WTC11 (cell line): ENCODE measurements at regions not wholly inside any gene's neighbourhood (a gene's known extent, or its start where the extent isn't known, plus 50 kb on each side); places are given as distances from the start of the nearest gene placed in this dataset.

ENCODE experiments used
- ATAC-seq: fragments of 200-7000 bp; cut with Tn5 transposase; 2 replicates; pipeline ENCODE4 v1.10.0; 2021; ENCODE audit warnings: mild to moderate bottlenecking, moderate library complexity
- CTCF ChIA-PET: fragments of 300-600 bp; sonication (Branson Sonifier 250); formaldehyde crosslinking; loops from one replicate; lab custom pipeline; 2021; ENCODE audit warnings: antibody characterized with exemption; lab: Charles Lee
- POLR2A ChIA-PET: fragments of 350-600 bp; sonication (Branson Sonifier 250); formaldehyde crosslinking; loops from one replicate; lab custom pipeline; 2021; ENCODE audit warnings: antibody characterized with exemption; lab: Charles Lee
- DNase-seq: peaks from one replicate; pipeline ENCODE4 v3.0.0; 2021; ENCODE audit warnings: low spot score
- H3K27ac Mint-ChIP-seq: 2 replicates; pipeline ENCODE4 v1.8.0; 2021; ENCODE audit warnings: mixed read lengths
- H3K27me3 Mint-ChIP-seq: 2 replicates; pipeline ENCODE4 v1.8.0; 2021; ENCODE audit warnings: low read depth, mild to moderate bottlenecking, moderate library complexity, mixed read lengths
- H3K36me3 Mint-ChIP-seq: 2 replicates; pipeline ENCODE4 v1.8.0; 2021; ENCODE audit warnings: mixed read lengths
- H3K4me1 Mint-ChIP-seq: 2 replicates; pipeline ENCODE4 v1.8.0; 2022; ENCODE audit warnings: mixed read lengths
- H3K4me3 Mint-ChIP-seq: 2 replicates; pipeline ENCODE4 v1.8.0; 2021; ENCODE audit warnings: mild to moderate bottlenecking, moderate library complexity, mixed read lengths
- H3K9me3 Mint-ChIP-seq: 2 replicates; pipeline ENCODE4 v1.8.0; 2021; ENCODE audit warnings: mixed read lengths
- ATF1 ChIP-seq: sonication (generic); formaldehyde crosslinking; IDR thresholded peaks from 2 replicates; pipeline ENCODE4 v1.8.1; 2023; ENCODE audit warnings: mild to moderate bottlenecking, moderate library complexity, missing genetic modification reagents
- CBFB ChIP-seq: sonication (generic); formaldehyde crosslinking; IDR thresholded peaks from 2 replicates; pipeline ENCODE4 v1.8.1; 2022; ENCODE audit warnings: mild to moderate bottlenecking, low read depth, missing genetic modification reagents
- CREB1 ChIP-seq: sonication (generic); formaldehyde crosslinking; IDR thresholded peaks from 2 replicates; pipeline ENCODE4 v1.8.0; 2023; ENCODE audit warnings: mild to moderate bottlenecking, missing genetic modification reagents
- E2F1 ChIP-seq: sonication (generic); formaldehyde crosslinking; IDR thresholded peaks from 2 replicates; pipeline ENCODE4 v1.8.0; 2022; ENCODE audit warnings: mild to moderate bottlenecking, missing genetic modification reagents
- FOXP1 ChIP-seq: sonication (generic); formaldehyde crosslinking; IDR thresholded peaks from 2 replicates; pipeline ENCODE4 v1.8.0; 2022; ENCODE audit warnings: missing genetic modification reagents, mild to moderate bottlenecking, moderate library complexity, borderline replicate concordance
- GTF2I ChIP-seq: fragments of 250-450 bp; sonication (Bioruptor Pico); conservative IDR thresholded peaks from 2 replicates; pipeline ENCODE4 v1.4.0; 2021; ENCODE audit warnings: mild to moderate bottlenecking
- HMGXB4 ChIP-seq: sonication (generic); formaldehyde crosslinking; IDR thresholded peaks from 2 replicates; pipeline ENCODE4 v1.8.1; 2023; ENCODE audit warnings: mild to moderate bottlenecking, moderate library complexity, missing genetic modification reagents
- IRF1 ChIP-seq: sonication (generic); formaldehyde crosslinking; IDR thresholded peaks from 2 replicates; pipeline ENCODE4 v1.8.0; 2023; ENCODE audit warnings: missing genetic modification reagents
- MAX ChIP-seq: sonication (generic); formaldehyde crosslinking; IDR thresholded peaks from 2 replicates; pipeline ENCODE4 v1.8.0; 2022; ENCODE audit warnings: mild to moderate bottlenecking, missing genetic modification reagents
- NR1H2 ChIP-seq: sonication (generic); formaldehyde crosslinking; IDR thresholded peaks from 2 replicates; pipeline ENCODE4 v1.9.0; 2021; ENCODE audit warnings: mild to moderate bottlenecking, moderate library complexity, missing genetic modification reagents
- OVOL2 ChIP-seq: fragments of 250-450 bp; sonication (Bioruptor Pico); IDR thresholded peaks from 2 replicates; pipeline ENCODE4 v1.9.0; 2021; ENCODE audit warnings: mild to moderate bottlenecking, borderline replicate concordance
- PRRX2 ChIP-seq: fragments of 250-450 bp; sonication (Bioruptor Pico); IDR thresholded peaks from 2 replicates; pipeline ENCODE4 v1.8.0; 2021; ENCODE audit warnings: mild to moderate bottlenecking
- RORB ChIP-seq: fragments of 250-450 bp; sonication (Bioruptor Pico); IDR thresholded peaks from 2 replicates; pipeline ENCODE4 v1.9.0; 2021; ENCODE audit warnings: mild to moderate bottlenecking
- SMAD3 ChIP-seq: sonication (generic); formaldehyde crosslinking; IDR thresholded peaks from 2 replicates; pipeline ENCODE4 v1.8.0; 2022; ENCODE audit warnings: missing genetic modification reagents, mild to moderate bottlenecking, borderline replicate concordance
- SOX15 ChIP-seq: fragments of 250-450 bp; sonication (Bioruptor Pico); IDR thresholded peaks from 2 replicates; pipeline ENCODE4 v1.9.0; 2021; ENCODE audit warnings: mild to moderate bottlenecking
- STAT6 ChIP-seq: sonication (generic); formaldehyde crosslinking; conservative IDR thresholded peaks from 2 replicates; pipeline ENCODE4 v1.8.1; 2023; ENCODE audit warnings: mild to moderate bottlenecking, low read depth, missing genetic modification reagents, moderate library complexity
- ZNF317 ChIP-seq: sonication (generic); formaldehyde crosslinking; IDR thresholded peaks from 2 replicates; pipeline ENCODE4 v1.8.1; 2023; ENCODE audit warnings: low read depth, mild to moderate bottlenecking, moderate library complexity, missing genetic modification reagents, borderline replicate concordance
- ZNF416 ChIP-seq: fragments of 250-450 bp; sonication (Bioruptor Pico); IDR thresholded peaks from 2 replicates; pipeline ENCODE4 v1.9.0; 2021; ENCODE audit warnings: mild to moderate bottlenecking, inconsistent platforms
- ZNF425 ChIP-seq: fragments of 250-450 bp; sonication (Bioruptor Pico); conservative IDR thresholded peaks from 2 replicates; pipeline ENCODE4 v1.9.0; 2021; ENCODE audit warnings: mild to moderate bottlenecking
- ZNF671 ChIP-seq: fragments of 250-450 bp; sonication (Bioruptor Pico); IDR thresholded peaks from 2 replicates; pipeline ENCODE4 v1.8.0; 2021; ENCODE audit warnings: mild to moderate bottlenecking

GRCh38 chr3:134721214-134721613 lies 70.4 kb upstream of the KY start:
- no peak for DNase-seq
- POLR2A ChIA-PET: no interaction called here
- TF ChIP-seq STAT6 (no peak), ZNF416 (CRISPR knock-in tag) (no peak), FOXP1 (CRISPR knock-in tag) (no peak), ZNF671 (no peak), ATF1 (CRISPR knock-in tag) (no peak), CREB1 (no peak), MAX (no peak), PRRX2 (CRISPR knock-in tag) (no peak), OVOL2 (CRISPR knock-in tag) (no peak), SOX15 (CRISPR knock-in tag) (no peak), SMAD3 (CRISPR knock-in tag) (no peak)
- TF ChIP-seq, all 79 proteins: peak for 0
- H3K27me3 Mint-ChIP-seq: no peaks in the 10 kb centered on the region; the same call in 1 of the 2 replicates
- peaks cover 4% of the 10 kb centered on the region; the same call in 1 of the 2 replicates for H3K9me3 Mint-ChIP-seq
- no peaks in the 10 kb centered on the region for H3K36me3 Mint-ChIP-seq
- ATAC-seq: no peak
- H3K4me1 Mint-ChIP-seq: no peaks in the 10 kb centered on the region
- CTCF ChIA-PET: no interaction called here
- H3K27ac Mint-ChIP-seq: no peak overlapping the region
- no peak overlapping the region for H3K4me3 Mint-ChIP-seq

GRCh38 chr3:134722969-134723368 lies 72.1 kb upstream of the EPHB1 start:
- Mint-ChIP-seq H3K9me3 (peaks cover 4% of the 10 kb centered on the region; the same call in 1 of the 2 replicates), H3K4me3 (no peak overlapping the region), H3K36me3 (no peaks in the 10 kb centered on the region), H3K27me3 (no peaks in the 10 kb centered on the region; the same call in 1 of the 2 replicates), H3K27ac (no peak overlapping the region), H3K4me1 (no peaks in the 10 kb centered on the region)
- ChIA-PET CTCF (no interaction called here), POLR2A (no interaction called here)
- ATAC-seq (no peak), DNase-seq (no peak)
- TF ChIP-seq GTF2I (CRISPR knock-in tag) (no peak), CBFB (CRISPR knock-in tag) (no peak), NR1H2 (CRISPR knock-in tag) (no peak), E2F1 (CRISPR knock-in tag) (no peak), STAT6 (no peak), IRF1 (no peak)

GRCh38 chr3:134729649-134730048 lies 65.4 kb upstream of the EPHB1 start:
- H3K36me3 Mint-ChIP-seq: no peaks in the 10 kb centered on the region
- H3K4me3 Mint-ChIP-seq: no peak overlapping the region
- no peaks in the 10 kb centered on the region for H3K9me3 Mint-ChIP-seq
- ChIA-PET CTCF (interaction anchor here (1.0 to 1.3 kb wide), 2 partner anchors 52 to 129 kb away, joined by 4 read pairs; no protein-coding TSS in a partner anchor), POLR2A (no interaction called here)
- DNase-seq (no peak), ATAC-seq (no peak)
- H3K4me1 Mint-ChIP-seq: no peaks in the 10 kb centered on the region
- H3K27ac Mint-ChIP-seq: no peak overlapping the region
- H3K27me3 Mint-ChIP-seq: no peaks in the 10 kb centered on the region; the same call in 1 of the 2 replicates
- TF ChIP-seq ZNF317 (no peak), SOX15 (CRISPR knock-in tag) (no peak), RORB (CRISPR knock-in tag) (no peak), HMGXB4 (no peak), ZNF425 (CRISPR knock-in tag) (no peak)
